Right lobe of liver (tissue), 4 donors: ENCODE measurements at regions not wholly inside any gene's neighbourhood (a gene's known extent, or its start where the extent isn't known, plus 50 kb on each side); places are given as distances from the start of the nearest gene placed in this dataset.

Experiments used
- POLR2A ChIP-seq: fragments of 450-650 bp; IDR thresholded peaks from one replicate; pipeline ENCODE4 v1.6.1; 2017; ENCODE audit warnings: antibody characterized with exemption, mild to moderate bottlenecking
- TF ChIP-seq, protein P1 (sequence below), 4 donors: fragments of 200-600 bp in 3 of 4; fragments of 450-650 bp in 1 of 4; IDR thresholded peaks; one replicate each; pipeline versions ENCODE4 v1.5.1 to v1.8.0; 2016 to 2022; ENCODE audit warnings: antibody characterized with exemption in 4 of 4, mild to moderate bottlenecking in 2 of 4
- donor health status: DM: no; HTN: no; CAD: no.
- donor health status: DM: no; HTN: no; CAD: no.
- donor health status: DM: no; HTN: yes; CAD: no.

DNA sequence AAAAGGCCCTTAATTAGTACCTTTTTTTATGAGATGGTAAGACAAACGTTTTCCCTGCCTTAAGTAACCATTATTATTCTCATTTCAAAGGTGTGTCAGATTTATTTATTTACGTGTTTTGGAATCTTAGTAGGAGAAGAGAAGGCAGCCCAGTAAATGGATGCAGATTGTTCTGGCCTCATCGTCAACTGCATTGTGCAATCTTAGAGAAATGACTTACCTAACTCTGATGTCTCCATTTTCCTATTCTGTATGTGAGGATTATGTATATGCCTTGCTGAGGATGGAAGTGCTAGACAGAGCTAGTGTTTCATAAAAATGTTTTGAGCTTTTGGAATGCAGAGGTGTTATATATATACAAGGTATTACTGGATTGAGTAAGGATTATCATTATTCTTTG is 97.0 kb upstream of the JAG1 start:
- TF ChIP-seq, protein P1, sequence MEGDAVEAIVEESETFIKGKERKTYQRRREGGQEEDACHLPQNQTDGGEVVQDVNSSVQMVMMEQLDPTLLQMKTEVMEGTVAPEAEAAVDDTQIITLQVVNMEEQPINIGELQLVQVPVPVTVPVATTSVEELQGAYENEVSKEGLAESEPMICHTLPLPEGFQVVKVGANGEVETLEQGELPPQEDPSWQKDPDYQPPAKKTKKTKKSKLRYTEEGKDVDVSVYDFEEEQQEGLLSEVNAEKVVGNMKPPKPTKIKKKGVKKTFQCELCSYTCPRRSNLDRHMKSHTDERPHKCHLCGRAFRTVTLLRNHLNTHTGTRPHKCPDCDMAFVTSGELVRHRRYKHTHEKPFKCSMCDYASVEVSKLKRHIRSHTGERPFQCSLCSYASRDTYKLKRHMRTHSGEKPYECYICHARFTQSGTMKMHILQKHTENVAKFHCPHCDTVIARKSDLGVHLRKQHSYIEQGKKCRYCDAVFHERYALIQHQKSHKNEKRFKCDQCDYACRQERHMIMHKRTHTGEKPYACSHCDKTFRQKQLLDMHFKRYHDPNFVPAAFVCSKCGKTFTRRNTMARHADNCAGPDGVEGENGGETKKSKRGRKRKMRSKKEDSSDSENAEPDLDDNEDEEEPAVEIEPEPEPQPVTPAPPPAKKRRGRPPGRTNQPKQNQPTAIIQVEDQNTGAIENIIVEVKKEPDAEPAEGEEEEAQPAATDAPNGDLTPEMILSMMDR (IDR thresholded peaks at IDR 0.05): no peak
- no peak for TF ChIP-seq POLR2A
